ENCODE measurements at regions not wholly inside any gene's neighbourhood (a gene's known extent, or its start where the extent isn't known, plus 50 kb on each side); places are given as distances from the start of the nearest gene placed in this dataset.

- H4K20me1 ChIP-seq (ENCODE audit: insufficient read depth, low read length) = no peaks in the 10 kb centered on the region
- no peaks in the 10 kb centered on the region for H3K36me3 ChIP-seq (ENCODE audit: insufficient read depth, low read length)
- no peaks in the 10 kb centered on the region for H3K79me2 ChIP-seq (ENCODE audit: insufficient read depth, low read length)
- H3K27ac ChIP-seq (ENCODE audit: low read depth, low read length) = no peak overlapping the region
- no peak for TF ChIP-seq CTCF (IDR thresholded peaks at IDR 0.05; ENCODE audit: extremely low read depth, low read depth, low read length)
- no peaks in the 10 kb centered on the region for H3K4me1 ChIP-seq (ENCODE audit: insufficient read depth, low read length)
- H3K9me3 ChIP-seq (ENCODE audit: low read depth, low read length) = no peaks in the 10 kb centered on the region
- no peak overlapping the region for H3K4me2 ChIP-seq (ENCODE audit: insufficient read depth, low read length)
- H3K4me3 ChIP-seq (ENCODE audit: insufficient read depth, low read length) = no peak overlapping the region
- no peaks in the 10 kb centered on the region for H3K27me3 ChIP-seq (ENCODE audit: insufficient read depth, low read length)
- DNase-seq (ENCODE audit: insufficient read length, low spot score, missing footprints) = peak; percentile 15
- no peak overlapping the region for H2AFZ ChIP-seq (ENCODE audit: low read length)
Measured at GRCh38 chr4:72218953-72219352, 187.2 kb downstream of the NPFFR2 start.
